H7 (cell line): ENCODE measurements at regions not wholly inside any gene's neighbourhood (a gene's known extent, or its start where the extent isn't known, plus 50 kb on each side); places are given as distances from the start of the nearest gene placed in this dataset.
"Not testable (repeated sequence)": the region's sequence is repeated elsewhere in the genome, so short reads cannot be mapped to it uniquely, and the experiment has no call there.

ENCODE experiments used
- DNase-seq: peaks from one replicate; pipeline ENCODE4 v3.0.0; 2012
- H3K27me3 ChIP-seq: 2 replicates; pipeline ENCODE4 v1.6.0; 2011; ENCODE audit warnings: mild to moderate bottlenecking, low read length; ENCODE audit not compliant: control insufficient read depth, insufficient read depth
- H3K36me3 ChIP-seq: replicated peaks from 2 replicates; pipeline ENCODE4 v1.5.1; 2011; ENCODE audit warnings: low read length; ENCODE audit not compliant: control insufficient read depth, insufficient read depth
- H3K4me3 ChIP-seq: 2 replicates; pipeline ENCODE4 v1.5.1; 2011; ENCODE audit warnings: low read depth, mild to moderate bottlenecking, control low read depth, low read length, moderate library complexity; ENCODE audit not compliant: insufficient read depth

DNA sequence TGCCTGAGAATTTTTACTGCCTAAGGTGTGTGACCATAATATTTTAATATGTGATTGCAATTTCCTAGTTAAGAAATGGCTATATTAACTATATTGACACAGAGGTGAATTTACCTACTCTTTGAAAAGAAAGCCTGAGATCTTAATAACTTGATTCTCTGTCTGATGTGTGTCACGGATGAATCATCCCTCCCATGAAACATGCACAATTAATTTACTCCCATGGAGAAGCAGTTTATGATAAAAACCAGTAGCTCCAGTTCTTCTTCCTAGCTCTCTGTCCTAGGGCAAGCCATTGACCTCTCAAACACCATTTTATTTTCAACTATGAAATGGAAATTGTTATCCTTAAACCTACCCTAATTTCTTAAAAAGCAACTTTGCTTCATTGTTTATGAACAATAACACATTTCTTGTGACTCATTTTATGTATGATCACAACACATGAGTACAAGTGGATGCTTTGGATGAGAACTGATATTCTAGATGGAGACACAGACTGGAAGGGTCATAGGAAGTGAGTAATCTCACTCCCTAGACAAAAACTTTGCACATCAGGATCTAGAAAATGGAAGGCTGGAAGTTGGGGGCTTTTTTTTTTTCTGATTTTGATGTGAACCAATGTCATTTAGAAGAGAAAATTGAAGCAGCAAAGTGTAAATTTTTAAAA is 438.3 kb downstream of the GPAT3 start:
- no peak for DNase-seq
- Histone ChIP-seq H3K27me3 (no peaks in the 10 kb centered on the region), H3K36me3 (no peaks in the 10 kb centered on the region), H3K4me3 (no peak overlapping the region)

DNA sequence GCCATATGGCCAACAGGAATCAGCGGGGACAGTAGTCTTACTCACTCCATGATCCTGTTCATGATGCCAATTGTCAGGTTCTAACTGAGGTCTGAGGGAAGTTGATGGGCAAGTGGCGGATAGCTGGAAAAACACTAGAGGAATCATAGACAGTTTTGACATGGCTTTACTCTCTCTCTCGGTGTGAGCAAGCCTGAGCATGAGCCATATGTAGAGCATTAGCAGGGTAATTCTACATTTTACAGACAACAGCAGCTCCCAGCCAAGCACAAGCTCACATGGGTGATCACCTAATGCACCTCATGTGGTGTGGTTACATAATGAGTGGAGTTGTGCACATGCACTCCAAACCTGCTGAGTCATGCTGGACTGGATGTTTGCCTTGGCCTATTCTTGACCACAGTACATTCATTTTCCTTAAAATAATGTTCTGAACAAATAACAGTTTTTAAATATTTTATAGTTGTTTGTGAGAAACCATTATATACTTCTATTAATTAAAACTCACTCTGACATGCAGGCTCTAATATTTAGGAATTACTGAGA is 429.2 kb downstream of the GPAT3 start:
- no peak overlapping the region for H3K4me3 ChIP-seq
- H3K36me3 ChIP-seq = no peaks in the 10 kb centered on the region
- H3K27me3 ChIP-seq = no peaks in the 10 kb centered on the region
- DNase-seq = no peak

DNA sequence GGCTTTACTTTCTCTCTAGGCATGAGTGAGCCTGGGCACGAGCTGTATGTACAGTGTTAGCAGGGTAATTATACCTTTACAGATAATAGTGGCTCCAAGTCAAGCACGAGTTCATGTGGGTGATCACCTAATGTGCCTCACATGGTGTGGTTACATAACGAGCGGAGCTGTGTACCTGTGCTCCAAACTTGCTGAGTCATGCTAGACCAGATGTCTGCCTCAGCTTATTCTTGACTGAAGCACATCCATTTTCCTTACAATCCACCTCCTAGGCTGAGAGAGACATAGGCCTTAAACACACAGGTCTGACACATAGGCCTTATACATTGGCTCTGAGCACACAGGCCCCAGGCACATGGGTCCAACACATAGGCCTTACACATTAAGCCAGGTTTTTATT is 426.6 kb downstream of the GPAT3 start:
- no peak for DNase-seq
- Histone ChIP-seq H3K4me3 (no peak overlapping the region), H3K36me3 (no peaks in the 10 kb centered on the region), H3K27me3 (no peaks in the 10 kb centered on the region)

DNA sequence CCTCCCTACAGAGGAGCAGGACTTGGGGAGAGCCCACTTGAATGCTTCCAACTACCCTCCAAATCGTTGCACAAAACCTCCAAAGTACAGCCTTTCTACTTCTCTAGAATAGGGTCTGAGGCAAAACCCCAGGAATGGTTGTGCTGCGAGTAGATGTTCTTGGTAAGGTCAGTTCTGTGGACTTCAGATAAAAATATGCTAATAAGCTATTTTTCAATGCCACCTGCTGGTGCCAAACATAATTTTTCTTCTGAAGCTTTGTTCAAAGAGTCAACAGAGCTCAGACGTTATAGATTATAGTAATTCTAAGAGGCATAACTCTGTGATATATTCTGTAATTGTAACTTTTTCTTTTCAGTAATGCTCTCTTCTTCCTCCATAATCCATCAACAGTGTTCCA is 425.7 kb downstream of the GPAT3 start:
- no peak for DNase-seq
- Histone ChIP-seq H3K4me3 (no peak overlapping the region), H3K36me3 (no peaks in the 10 kb centered on the region), H3K27me3 (no peaks in the 10 kb centered on the region)

DNA sequence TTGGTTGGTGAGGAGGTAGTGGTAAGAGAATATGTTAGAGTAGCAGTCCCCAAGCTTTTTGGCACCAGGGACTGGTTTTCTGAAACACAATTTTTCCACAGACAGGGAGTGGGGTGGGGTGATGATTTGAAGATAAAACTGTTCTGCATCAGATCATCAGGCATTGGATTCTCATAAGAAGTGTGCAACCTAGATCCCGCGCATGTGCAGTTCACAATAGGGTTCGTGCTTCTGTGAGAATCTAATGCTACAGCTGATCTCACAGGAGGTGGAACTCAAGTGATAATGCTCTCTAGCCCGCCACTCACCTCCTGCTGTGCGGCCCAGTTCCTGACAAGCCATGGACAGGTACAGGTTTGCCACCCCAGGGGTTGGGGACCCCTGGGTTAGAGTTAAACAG is 423.3 kb downstream of the GPAT3 start:
- Histone ChIP-seq H3K36me3 (no peaks in the 10 kb centered on the region), H3K27me3 (no peaks in the 10 kb centered on the region), H3K4me3 (no peak overlapping the region)
- DNase-seq = no peak

DNA sequence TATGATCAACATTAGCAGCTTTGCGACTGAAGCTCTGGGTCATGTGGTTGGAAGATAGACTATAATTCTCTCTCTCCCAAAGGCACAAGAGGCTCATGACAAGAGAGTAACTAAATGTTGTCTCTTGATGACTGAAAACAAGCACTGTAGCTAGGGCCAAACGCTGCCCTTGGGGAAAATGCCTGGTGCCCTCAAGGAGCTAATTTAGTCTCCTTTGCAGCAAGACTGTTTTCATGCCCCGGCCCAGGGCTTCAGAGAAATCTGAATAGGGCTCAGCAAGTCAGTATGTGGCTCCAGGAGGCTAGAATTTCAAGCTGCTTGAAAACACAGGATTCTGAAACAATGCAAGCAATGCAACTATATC is 411.9 kb downstream of the GPAT3 start:
- no peaks in the 10 kb centered on the region for H3K36me3 ChIP-seq
- peak; percentile 21 for DNase-seq
- H3K27me3 ChIP-seq = no peaks in the 10 kb centered on the region
- no peak overlapping the region for H3K4me3 ChIP-seq

DNA sequence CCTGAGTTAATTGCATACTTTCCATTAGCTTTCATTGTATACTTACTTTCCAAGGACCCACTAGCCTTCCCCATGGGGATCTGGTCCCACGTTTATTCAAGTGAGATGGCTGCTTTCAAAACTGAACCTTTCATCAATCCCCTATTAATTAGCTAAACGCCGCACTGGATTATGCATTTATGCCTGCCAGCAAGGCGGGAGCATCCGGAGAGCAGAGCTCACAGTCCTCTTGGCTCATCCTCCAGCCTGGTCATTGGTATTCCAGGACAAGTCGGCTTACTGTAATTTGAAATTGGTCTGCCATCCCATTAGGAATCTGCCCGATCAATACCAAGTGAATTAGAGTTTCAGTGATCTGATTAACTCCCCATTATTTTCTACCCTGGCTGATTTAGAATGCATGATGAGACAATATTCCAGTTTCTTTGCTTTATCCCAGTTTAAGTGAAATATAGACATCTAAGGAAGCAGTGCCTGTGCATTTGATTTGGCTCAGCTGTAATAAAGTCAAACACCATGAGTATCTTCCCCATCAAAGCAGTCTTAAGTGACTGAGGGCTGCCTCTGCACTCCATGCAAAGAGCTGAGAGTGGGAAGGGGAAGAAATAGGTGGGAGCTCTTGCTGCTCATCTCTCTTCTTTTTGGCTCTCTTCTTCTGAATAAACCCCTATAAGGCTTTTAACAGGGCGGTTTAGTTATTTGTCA is 411.4 kb downstream of the GPAT3 start:
- no peak for DNase-seq
- H3K4me3 ChIP-seq = no peak overlapping the region
- no peaks in the 10 kb centered on the region for H3K27me3 ChIP-seq
- no peaks in the 10 kb centered on the region for H3K36me3 ChIP-seq

DNA sequence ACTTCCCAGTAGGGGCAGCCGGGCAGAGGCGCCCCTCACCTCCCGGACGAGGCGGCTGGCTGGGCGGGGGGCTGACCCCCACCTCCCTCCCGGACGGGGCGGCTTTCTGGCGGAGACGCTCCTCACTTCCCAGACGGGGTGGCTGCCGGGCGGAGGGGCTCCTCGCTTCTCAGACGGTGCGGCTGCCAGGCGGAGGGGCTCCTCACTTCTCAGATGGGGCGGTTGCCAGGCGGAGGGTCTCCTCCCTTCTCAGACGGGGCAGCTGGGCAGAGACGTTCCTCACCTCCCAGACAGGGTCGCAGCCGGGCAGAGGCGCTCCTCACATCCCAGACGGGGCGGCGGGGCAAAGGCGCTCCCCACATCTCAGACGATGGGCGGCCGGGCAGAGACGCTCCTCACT is 407.8 kb downstream of the GPAT3 start:
- H3K27me3 ChIP-seq, H3K36me3 ChIP-seq, DNase-seq: not testable (repeated sequence)

DNA sequence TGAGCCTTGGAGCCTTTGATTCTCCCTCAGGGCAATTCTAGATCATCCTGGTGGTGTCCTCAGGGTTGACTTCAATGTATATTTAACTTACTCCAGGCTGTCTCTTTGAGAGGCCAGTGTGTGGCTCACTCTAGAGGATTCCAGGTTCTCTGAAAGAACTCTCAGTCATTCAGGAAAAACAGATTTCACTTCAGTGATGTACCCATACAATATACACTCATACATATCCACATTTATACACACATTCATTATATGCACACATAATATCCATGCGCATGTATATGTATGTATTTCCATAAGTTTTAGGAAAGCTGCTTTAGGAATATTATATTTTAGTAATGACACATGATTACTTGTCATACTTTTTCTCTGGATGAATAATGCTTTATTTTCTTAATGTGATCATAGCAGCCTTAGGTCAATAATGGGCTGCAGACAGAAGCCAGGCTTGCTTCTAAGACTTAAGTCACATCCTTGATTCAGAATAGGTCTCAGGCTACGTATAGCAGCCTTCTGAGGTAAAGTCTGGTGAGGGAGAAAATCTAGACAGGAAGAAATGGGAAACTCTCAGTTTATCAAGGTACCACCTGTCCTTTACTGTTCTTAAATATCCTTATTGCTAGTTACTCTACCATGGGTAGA is 397.0 kb downstream of the GPAT3 start:
- Histone ChIP-seq H3K36me3 (no peaks in the 10 kb centered on the region), H3K27me3 (no peaks in the 10 kb centered on the region), H3K4me3 (no peak overlapping the region)
- DNase-seq = no peak

More for the DNA sequence above, 407.8 kb downstream of the GPAT3 start:
- H3K4me3 ChIP-seq = not testable (repeated sequence)

DNA sequence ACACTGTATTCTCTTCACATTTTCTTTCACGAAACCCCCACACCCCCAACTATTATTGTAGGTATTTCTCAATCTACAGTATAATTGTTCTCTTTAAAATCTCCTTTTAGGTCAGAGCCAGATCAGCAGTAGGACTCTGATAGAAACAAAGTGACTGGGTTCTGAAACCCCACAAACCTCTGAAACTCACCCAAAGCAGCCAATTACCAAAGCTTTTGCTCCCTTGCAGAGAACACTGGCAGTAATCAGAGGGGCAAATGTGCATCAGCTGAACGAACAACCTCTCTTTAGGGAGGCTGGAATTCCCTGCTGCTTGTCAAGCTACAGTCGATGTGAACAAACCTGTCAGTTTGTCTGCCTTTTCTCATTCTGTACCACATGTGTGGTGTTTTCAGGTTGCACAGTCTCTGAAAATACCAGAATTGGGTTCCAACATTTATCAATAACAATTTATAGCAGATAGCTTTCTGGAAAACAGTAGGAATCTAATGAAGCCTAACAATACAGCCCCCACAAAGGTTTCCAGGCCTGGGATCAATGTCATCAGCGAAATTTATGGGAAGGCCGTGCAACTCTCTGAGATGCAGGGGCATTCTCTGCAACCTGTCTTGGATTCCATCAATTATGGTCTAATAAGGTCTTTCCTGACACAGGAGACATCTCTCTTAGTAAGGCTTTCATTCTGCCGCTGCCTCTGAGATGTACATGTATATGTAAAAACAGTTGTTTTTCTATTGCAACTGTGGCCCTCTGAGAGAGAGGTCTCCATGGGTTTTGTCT is 395.9 kb downstream of the GPAT3 start:
- no peaks in the 10 kb centered on the region for H3K27me3 ChIP-seq
- DNase-seq = no peak
- H3K4me3 ChIP-seq = no peak overlapping the region
- H3K36me3 ChIP-seq = no peaks in the 10 kb centered on the region

DNA sequence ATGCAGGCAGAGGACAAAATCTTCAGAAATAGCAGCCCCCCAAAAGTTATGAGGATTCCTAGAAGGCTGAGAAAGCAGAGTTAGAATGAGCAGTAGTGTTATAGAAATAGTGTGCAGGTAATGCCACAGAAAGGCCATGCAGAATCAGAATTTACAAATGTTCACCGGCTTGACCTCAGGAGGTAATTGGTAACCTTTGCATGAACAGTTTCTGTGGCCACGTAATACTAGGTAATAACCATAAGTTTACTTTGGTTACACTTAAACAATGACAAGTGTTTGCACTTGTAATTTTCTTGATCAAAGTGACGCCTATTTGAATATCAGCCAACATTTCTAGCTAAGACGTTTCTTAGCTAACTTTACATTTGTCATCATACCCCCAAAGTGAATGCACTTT is 393.6 kb downstream of the GPAT3 start:
- Histone ChIP-seq H3K4me3 (no peak overlapping the region), H3K36me3 (no peaks in the 10 kb centered on the region), H3K27me3 (no peaks in the 10 kb centered on the region)
- DNase-seq = no peak

DNA sequence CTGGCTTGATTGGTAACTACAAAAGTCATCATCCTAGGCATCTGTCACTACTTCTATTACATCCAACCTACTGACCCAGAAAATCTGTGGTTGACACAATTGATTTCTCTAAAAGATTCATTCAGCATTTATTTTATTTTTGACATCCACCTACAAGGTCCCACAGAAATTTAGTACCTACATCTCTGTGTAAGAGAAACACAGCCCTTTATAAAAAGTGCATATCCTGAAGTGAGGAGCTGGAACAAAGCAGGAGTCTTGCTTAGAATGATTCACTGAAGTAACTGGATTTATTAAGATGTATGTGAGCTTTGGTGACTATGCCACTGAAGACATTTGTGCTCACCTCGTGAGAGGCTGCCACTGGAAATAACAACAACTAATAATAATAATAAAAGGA is 391.0 kb downstream of the GPAT3 start:
- Histone ChIP-seq H3K4me3 (no peak overlapping the region), H3K36me3 (no peaks in the 10 kb centered on the region), H3K27me3 (no peaks in the 10 kb centered on the region)
- DNase-seq = no peak

DNA sequence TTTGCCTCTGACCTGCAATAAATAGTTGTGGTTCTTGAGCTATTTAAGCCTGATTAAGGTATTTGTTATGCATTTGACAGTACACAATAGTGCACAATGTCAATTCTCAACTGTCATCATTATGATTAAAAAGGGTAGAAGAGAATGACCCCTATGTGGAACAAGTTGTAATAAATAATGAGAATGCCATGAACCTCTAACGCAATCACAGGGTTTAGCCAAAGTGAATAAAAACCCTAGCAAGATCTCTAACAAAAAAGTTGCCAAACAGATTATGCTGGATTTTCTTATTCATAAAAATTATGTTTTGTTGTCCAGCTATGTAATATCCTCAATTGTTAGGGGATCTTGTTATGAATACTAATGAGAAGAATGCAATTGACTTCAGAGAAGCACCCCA is 387.4 kb downstream of the GPAT3 start:
- no peak overlapping the region for H3K4me3 ChIP-seq
- H3K36me3 ChIP-seq = no peaks in the 10 kb centered on the region

DNA sequence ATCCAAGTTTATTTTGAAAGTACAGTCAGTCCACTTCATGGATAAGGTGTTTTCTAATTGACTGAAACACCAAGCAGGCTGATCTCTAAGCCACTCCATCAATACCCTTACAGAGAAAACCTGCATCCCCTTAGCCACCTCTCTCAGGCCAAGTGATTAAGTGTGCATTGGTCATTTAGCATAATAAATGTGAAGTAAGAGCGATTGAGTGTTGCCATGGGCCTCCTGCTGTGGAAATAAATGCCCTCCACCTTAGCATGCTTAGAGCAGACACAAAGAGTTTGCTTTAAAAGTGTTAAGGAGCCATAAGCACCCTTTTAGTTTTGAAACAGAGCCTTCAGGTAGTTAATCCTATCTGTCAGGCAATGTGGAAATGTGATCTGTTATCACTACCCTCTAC is 386.5 kb downstream of the GPAT3 start:
- Histone ChIP-seq H3K4me3 (no peak overlapping the region), H3K27me3 (peaks cover 2% of the 10 kb centered on the region; the same call in 1 of the 2 replicates), H3K36me3 (no peaks in the 10 kb centered on the region)
- DNase-seq = no peak

More for the DNA sequence above, 387.4 kb downstream of the GPAT3 start:
- DNase-seq = no peak
- peaks cover 2% of the 10 kb centered on the region; the same call in 1 of the 2 replicates for H3K27me3 ChIP-seq
